ENCODE measurements at regions not wholly inside any gene's neighbourhood (a gene's known extent, or its start where the extent isn't known, plus 50 kb on each side); places are given as distances from the start of the nearest gene placed in this dataset.
A peak's percentile ranks its signal among the peaks of the same experiment; 100 is the strongest.
"Not testable (repeated sequence)": the region's sequence is repeated elsewhere in the genome, so short reads cannot be mapped to it uniquely, and the experiment has no call there.

GRCh38 chr12:123061441-123062205 is 81.1 kb downstream of the ARL6IP4 start:
- no peak for DNase-seq (ENCODE audit: low read depth)

GRCh38 chr12:123059500-123059899 is 79.0 kb downstream of the ARL6IP4 start:
- DNase-seq (ENCODE audit: low read depth), result no peak

DNA sequence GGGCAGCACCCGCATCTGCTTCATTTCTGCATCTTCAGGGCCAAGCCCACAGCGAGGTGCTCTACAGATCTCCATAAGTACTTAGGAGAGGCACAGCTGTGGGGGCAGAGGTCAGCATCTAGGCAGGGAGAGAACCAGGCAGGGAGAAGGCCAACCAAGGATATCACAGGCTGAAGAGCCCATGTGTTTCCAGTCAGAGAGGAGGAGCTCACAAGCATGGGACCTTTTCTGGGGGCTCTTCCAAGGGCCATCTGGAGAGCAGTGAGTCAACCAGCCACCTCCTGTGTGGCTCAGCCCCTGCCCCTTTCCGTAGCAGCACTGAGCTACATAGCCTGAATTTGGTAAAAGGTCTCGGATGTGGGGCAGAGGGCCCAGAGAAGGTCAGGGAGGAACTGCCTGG is 78.5 kb downstream of the ARL6IP4 start:
- no peak for DNase-seq (ENCODE audit: low read depth)

DNA sequence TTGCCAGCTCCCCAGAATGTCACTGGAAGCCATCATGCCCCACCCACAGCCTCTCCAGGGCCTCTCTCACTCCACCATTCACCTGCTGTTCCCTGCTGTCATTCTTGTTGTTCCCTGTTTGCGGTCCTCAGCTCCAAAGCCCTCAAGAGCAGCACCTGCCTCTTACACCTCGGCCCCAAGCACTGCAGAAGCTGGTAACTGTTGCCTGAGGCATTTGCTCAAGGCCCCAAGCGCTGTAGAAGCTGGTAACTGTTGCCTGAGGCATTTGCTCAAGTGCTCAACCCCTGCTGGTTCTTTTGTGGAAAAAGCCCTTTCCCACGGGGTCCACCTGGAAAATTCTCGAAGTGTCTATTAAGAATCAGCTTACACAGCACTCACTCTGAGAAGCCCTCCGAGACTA is 78.0 kb downstream of the ARL6IP4 start:
- no peak for DNase-seq (ENCODE audit: low read depth)

- DNase-seq (ENCODE audit: low read depth), result no peak
Measured at GRCh38 chr12:123057513-123058265, 77.2 kb downstream of the ARL6IP4 start.

- DNase-seq (ENCODE audit: low read depth), result no peak
Measured at GRCh38 chr12:123056709-123057108, 76.2 kb downstream of the ARL6IP4 start.

GRCh38 chr12:123056053-123056452 is 75.6 kb downstream of the ARL6IP4 start:
- DNase-seq (ENCODE audit: low read depth), result no peak

DNA sequence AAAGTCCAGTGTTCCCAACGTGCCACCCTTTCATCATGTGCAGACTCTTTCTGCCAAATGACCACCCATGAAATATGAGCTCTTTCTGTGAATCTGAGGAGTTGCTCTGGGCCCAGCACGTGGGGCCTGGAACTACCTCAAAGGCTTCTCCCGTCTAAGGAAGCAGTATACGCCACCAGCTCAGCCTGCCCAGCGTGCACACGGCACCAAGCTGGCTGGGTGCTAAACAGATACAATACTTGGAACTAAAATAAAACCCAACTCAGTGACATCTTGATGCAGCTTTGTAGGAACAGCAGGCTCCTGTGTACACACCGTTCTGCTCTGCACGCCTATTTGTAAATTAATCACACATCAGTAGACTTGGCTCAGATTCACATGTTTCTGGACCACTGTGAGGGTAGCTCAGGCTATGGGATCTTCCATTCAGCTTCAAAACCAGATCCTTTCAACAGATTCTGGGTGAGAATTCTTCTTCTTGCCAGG is 74.8 kb downstream of the ARL6IP4 start:
- DNase-seq (ENCODE audit: low read depth), result no peak

DNA sequence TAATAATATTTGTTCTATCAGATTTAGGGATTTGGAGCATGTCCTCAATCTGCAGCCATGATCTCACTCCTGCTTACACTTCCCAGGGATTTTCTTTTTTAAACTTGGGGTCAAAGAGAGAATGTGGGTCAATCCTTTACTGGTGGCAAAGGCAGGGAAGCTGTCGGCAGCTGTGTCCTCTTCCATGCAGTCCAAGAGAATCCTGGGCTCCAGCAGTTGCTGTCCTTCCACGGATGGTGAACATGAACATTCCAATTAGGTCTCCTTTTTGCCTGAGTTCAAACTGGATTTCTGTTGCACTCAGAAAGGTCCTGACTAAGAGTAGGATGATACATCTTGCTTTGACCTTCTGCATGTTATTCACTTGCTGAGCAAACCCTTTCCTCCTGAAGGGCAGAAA is 73.9 kb downstream of the ARL6IP4 start:
- DNase-seq (ENCODE audit: low read depth), result no peak

DNA sequence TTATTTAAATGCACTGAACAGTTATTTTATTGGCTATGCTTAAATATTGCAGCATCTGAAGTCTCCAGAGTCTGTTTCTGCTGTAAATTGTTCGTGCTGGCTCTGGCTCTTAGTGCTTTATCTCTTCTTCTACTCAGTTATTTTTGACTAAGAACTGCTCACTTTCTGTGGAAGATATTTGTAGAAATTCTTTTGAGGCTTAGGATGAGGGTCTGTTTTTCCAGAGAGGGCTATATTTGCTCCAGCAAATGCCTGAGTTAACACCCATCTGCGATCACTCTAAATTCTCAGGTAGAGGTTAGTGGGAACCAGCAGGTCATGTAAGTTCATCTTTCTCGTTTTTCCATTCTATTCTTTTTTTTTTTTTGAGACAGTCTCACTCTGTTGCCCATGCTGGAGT is 71.1 kb downstream of the ARL6IP4 start:
- DNase-seq (ENCODE audit: low read depth), result no peak

DNA sequence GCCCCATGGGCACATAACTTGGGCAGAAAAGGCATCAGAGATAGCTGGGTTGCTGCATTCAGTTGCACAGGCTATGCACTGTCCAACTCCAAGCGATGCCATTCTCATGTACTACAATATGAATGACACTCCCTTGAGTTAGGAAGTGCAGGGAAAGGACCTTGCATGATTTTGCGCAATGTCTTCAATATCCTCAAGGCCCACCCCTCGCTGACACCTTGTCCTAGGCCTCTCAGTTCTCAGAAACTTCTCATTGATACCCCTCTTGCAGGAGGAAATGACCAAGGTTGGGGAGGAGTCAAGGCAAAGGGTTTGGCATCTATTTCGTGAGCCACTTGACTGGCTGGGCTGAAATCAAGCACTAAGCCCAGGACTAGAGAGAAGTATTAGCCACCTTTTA is 70.4 kb downstream of the ARL6IP4 start:
- DNase-seq (ENCODE audit: low read depth), result no peak

- DNase-seq (ENCODE audit: low read depth), result no peak
Measured at GRCh38 chr12:123050331-123050831, 69.9 kb downstream of the ARL6IP4 start.

GRCh38 chr12:123049398-123050240 is 69.1 kb downstream of the ARL6IP4 start:
- no peak for DNase-seq (ENCODE audit: low read depth)

- not testable (repeated sequence) for DNase-seq (ENCODE audit: low read depth)
Measured at GRCh38 chr12:123047892-123048291, 67.4 kb downstream of the ARL6IP4 start.

GRCh38 chr12:123047289-123047688 is 66.8 kb downstream of the ARL6IP4 start:
- no peak for DNase-seq (ENCODE audit: low read depth)

DNA sequence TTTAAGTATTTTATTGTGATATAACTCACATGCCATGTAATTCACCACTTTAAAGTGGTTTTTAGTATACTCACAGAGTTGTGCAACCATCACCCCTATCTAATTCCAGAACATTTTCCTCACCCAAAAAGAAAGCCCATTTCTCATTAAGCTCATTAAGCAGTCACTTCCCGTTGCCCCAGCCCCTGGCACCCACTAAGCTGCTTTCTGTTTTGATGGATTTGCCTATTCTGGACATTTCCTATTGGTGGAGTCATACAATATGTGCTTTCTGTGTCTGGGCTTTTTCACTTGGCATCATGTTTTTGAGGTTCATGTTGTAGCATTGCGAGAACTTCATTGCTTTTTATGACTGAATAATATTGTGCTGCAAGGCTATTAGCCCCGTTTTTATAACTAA is 66.0 kb downstream of the ARL6IP4 start:
- DNase-seq (ENCODE audit: low read depth), result no peak

GRCh38 chr12:123045678-123046077 is 65.2 kb downstream of the ARL6IP4 start:
- no peak for DNase-seq (ENCODE audit: low read depth)

DNA sequence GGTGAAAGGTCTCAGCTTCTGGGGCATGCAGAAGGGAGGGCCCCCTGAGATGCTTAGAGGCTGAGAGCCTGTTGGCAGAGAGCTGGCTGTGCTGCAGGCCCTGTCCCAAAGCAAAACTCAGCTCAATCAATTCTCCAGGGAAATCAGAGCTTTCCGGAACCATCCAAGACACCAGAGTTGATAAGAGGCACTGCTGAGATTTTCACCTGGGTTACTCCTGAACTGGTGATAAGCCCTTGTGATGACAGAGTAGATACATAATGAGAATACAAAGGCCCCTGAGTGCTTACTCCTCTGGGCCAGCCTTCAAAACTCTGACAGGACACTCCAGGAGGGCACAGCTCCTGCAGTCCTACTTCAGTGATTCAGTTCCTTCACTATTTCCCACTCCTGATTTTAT is 63.9 kb downstream of the ARL6IP4 start:
- DNase-seq (ENCODE audit: low read depth), result no peak

GRCh38 chr12:123043536-123044001 is 63.1 kb downstream of the ARL6IP4 start:
- DNase-seq (ENCODE audit: low read depth), result peak; percentile 62

GRCh38 chr12:123042833-123043232 is 62.4 kb downstream of the ARL6IP4 start:
- no peak for DNase-seq (ENCODE audit: low read depth)

GRCh38 chr12:123041811-123042655 is 61.6 kb downstream of the ARL6IP4 start:
- DNase-seq (ENCODE audit: low read depth), result no peak
